Right lobe of liver (tissue), 4 donors: ENCODE measurements at regions not wholly inside any gene's neighbourhood (a gene's known extent, or its start where the extent isn't known, plus 50 kb on each side); places are given as distances from the start of the nearest gene placed in this dataset.

Experiments
- CTCF ChIP-seq, 4 donors: fragments of 200-600 bp in 3 of 4; fragments of 450-650 bp in 1 of 4; IDR thresholded peaks; one replicate each; pipeline versions ENCODE4 v1.5.1 to v1.8.0; 2016 to 2022; ENCODE audit warnings: antibody characterized with exemption in 4 of 4, mild to moderate bottlenecking in 2 of 4
- POLR2A ChIP-seq: fragments of 450-650 bp; IDR thresholded peaks from one replicate; pipeline ENCODE4 v1.6.1; 2017; ENCODE audit warnings: antibody characterized with exemption, mild to moderate bottlenecking
- donor health status: DM: no; HTN: no; CAD: no.
- donor health status: DM: no; HTN: no; CAD: no.
- donor health status: DM: no; HTN: yes; CAD: no.

DNA sequence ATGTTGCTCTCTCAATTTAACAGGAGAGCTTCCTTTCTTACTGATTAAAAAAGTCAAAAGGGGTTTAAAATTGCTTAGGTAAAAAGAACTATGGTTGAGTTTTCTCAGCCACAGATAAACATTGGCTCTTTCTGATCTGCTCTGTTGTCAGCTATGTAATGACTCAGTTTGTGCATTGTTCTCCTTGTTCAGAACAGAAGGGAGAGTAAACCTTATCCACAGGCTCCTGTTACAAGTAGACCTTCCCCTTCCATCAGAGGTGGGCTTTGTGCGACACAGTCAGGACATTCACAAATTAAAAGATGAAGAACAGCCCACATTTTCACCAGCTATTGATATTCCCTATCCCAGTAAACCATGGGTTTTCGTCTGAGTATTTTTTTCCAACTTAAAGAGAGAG, 236.3 kb upstream of the SEMA6A start:
- TF ChIP-seq CTCF (IDR thresholded peaks at IDR 0.05), result no peak
- no peak for TF ChIP-seq POLR2A
